Islet of Langerhans (tissue), 1 donor: ENCODE measurements at regions not wholly inside any gene's neighbourhood (a gene's known extent, or its start where the extent isn't known, plus 50 kb on each side); places are given as distances from the start of the nearest gene placed in this dataset.

Experiments used
- FAIRE-seq: peaks from one replicate; lab custom pipeline; 2011; peaks lifted over from hg19 to GRCh38; lab: Jason Lieb, UNC

GRCh38 chr6:47149554-47149953 is 107.4 kb upstream of the ADGRF1 start:
- FAIRE-seq: no peak

- no peak for FAIRE-seq
Measured at GRCh38 chr6:47149066-47149465, 106.9 kb upstream of the ADGRF1 start.

- no peak for FAIRE-seq
Measured at GRCh38 chr6:47147836-47148344, 105.8 kb upstream of the ADGRF1 start.

GRCh38 chr6:47147175-47147727 is 105.1 kb upstream of the ADGRF1 start:
- FAIRE-seq: peak; percentile 76

- no peak for FAIRE-seq
Measured at GRCh38 chr6:47146431-47147174, 104.5 kb upstream of the ADGRF1 start.

GRCh38 chr6:47145212-47145611 is 103.1 kb upstream of the ADGRF1 start:
- peak; percentile 17 for FAIRE-seq

DNA sequence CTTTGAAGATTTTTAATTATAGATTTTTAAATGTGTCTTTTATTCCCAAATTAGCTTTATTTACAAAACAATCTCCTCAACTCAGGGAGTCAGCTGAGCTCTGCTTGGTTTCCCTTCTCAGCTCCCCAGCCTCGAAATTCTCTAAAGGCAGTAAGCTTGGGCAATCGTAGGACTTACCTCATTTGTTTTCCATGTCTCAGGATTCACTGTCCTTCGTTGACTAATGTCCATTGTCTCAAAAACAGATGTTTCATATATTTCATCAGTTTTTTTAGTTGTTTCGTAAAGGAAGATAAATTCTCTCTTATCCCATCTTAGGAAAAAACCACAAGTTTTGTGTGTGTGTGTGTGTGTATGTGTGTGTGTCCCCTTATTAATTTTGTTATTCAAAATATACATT is 102.2 kb upstream of the ADGRF1 start:
- no peak for FAIRE-seq

GRCh38 chr6:47141963-47142362 is 99.8 kb upstream of the ADGRF1 start:
- FAIRE-seq: no peak

DNA sequence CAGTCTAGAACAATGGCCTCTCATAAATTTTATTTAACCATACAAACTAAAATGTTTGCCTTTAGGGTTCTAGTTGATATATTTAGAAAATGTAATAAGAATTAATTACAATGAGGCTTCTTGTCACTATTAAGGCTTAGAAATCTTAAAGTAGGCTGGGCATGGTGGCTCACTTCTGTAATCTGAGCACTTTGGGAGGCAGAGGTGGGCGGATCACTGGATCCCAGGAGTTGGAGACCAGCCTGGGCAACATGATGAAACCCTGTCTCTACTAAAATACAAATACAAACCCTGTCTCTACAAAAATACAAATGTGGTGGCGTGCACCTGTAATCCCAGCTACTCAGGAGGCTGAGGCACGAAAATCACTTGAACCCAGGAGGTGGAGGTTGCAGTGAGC is 99.0 kb upstream of the ADGRF1 start:
- no peak for FAIRE-seq

DNA sequence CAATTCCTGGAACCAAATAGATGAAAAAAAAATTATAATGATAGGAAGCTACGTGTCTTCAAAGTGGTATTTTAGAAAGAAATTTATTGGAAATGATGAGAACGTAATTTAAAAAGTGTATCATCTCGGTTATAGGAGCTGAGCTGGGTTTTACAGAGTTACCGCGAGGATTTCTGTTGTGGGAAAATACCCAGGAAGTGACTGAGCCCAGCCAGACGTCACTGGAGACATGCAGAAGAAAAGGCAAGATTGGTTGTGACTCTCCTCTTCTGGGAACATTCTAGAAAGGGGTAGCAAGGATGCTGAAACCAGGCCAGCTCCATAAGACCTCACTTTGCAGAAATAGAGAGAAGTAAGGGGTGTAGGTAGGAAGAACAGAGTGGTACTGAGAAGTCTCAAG is 95.9 kb upstream of the ADGRF1 start:
- FAIRE-seq: no peak

DNA sequence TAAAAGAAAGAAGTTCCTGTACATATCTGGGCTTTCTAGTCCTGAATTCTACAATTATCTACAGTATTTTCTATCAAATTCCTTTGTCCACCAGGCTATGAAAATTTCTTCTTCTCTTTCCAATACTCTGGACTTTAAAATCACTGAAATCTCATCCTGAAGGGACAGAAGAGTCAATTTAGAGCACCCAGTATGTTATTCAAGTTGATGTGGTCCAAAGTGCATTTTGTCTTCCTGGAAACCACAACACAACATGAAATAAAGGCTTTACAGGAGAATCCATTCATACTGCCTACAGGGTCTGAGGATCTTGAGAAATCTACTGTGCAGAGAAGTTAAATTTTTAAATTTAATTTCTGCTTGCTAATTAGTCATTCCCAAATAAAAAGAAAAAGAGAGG is 94.9 kb upstream of the ADGRF1 start:
- no peak for FAIRE-seq

- no peak for FAIRE-seq
Measured at GRCh38 chr6:47135772-47136171, 93.6 kb upstream of the ADGRF1 start.

- peak; percentile 100 for FAIRE-seq
Measured at GRCh38 chr6:47134476-47135189, 92.5 kb upstream of the ADGRF1 start.

DNA sequence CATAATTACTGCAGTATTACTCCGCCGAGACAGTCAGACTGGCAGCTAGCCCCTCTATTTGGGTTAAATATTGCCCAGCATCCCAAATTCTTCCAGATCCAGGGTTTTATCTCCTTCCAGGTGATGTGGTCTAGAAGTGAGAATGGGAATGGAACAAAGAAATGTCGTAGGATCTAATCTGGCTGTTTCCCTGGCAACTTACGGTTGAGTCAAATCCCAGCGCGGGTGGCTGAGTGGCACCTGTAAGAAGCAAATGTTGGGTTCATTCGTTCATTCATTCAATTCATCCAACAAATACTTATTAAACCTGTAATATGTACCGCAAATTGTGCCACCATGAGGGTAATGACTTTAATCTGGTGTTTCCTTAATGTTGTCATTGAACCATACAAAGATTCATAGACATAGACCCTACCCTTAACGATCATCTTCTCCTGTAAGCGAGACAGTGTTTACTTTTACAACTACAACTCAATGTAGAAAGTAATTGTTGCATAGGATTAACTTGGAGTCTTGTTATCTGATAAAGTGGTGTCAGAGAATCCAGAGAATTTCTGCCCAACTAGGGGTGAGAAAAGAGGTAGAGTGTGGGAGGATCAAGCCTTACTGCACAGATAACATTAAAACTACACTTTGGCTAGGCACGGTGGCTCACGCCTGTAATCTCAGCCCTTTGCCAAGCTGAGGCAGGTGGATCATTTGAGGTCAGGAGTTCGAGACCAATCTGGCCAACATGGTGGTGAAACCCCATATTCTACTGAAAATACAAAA is 91.3 kb upstream of the ADGRF1 start:
- FAIRE-seq: no peak

- no peak for FAIRE-seq
Measured at GRCh38 chr6:47132724-47133123, 90.6 kb upstream of the ADGRF1 start.

GRCh38 chr6:47131773-47132172 is 89.6 kb upstream of the ADGRF1 start:
- FAIRE-seq: no peak

- no peak for FAIRE-seq
Measured at GRCh38 chr6:47130086-47130485, 88.0 kb upstream of the ADGRF1 start.

- no peak for FAIRE-seq
Measured at GRCh38 chr6:47129129-47129528, 87.0 kb upstream of the ADGRF1 start.

GRCh38 chr6:47126647-47127391 is 84.7 kb upstream of the ADGRF1 start:
- no peak for FAIRE-seq

DNA sequence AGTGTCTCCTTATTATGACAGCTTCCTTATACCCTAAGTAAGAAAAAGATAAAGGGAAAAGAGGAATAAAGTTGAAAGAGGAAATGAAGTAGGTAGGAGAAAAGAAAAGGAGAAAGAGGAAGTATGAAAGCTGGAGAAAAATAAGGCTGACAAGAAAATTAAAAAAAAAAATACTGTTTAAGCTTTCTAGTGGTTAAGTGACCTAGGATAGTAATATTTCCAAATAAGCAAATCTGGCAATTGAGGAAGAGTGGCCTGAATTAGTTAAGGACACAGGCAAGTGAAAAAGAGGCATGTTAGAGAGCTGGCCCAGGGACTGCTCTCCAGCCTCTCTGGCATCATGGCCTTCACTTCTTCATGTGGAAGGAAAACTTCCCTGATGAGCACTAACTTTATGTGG is 76.5 kb upstream of the ADGRF1 start:
- no peak for FAIRE-seq

GRCh38 chr6:47117314-47117713 is 75.2 kb upstream of the ADGRF1 start:
- no peak for FAIRE-seq

- FAIRE-seq: no peak
Measured at GRCh38 chr6:47116606-47117005, 74.5 kb upstream of the ADGRF1 start.
